Activated naive CD8-positive, alpha-beta T cell treated with anti-CD3 and anti-CD28 coated beads, Interleukin-2, amount 10 ng/mL, durations not matched to agents 7 days and 5 days (primary cell): ENCODE measurements at regions not wholly inside any gene's neighbourhood (a gene's known extent, or its start where the extent isn't known, plus 50 kb on each side); places are given as distances from the start of the nearest gene placed in this dataset.
"Not testable (repeated sequence)": the region's sequence is repeated elsewhere in the genome, so short reads cannot be mapped to it uniquely, and the experiment has no call there.

Source experiments
- ATAC-seq: fragments of 150-1000 bp; cut with Tn5 transposase; one replicate; pipeline ENCODE4 v1.10.0; 2021; ENCODE audit warnings: low read depth, moderate library complexity
- POLR2A ChIA-PET: fragments of 350-600 bp; sonication (Branson Sonifier 250); formaldehyde crosslinking; loops from one replicate; lab custom pipeline; 2021; ENCODE audit warnings: antibody characterized with exemption; lab: Charles Lee
- DNase-seq: peaks from one replicate; pipeline ENCODE4 v3.0.0; 2021
- H3K27ac Mint-ChIP-seq: one replicate; pipeline ENCODE4 v1.8.0; 2022; ENCODE audit warnings: mild to moderate bottlenecking, mixed read lengths
- H3K27me3 Mint-ChIP-seq: one replicate; pipeline ENCODE4 v1.8.0; 2022; ENCODE audit warnings: mild to moderate bottlenecking, moderate library complexity, mixed read lengths
- H3K36me3 Mint-ChIP-seq: one replicate; pipeline ENCODE4 v1.8.0; 2021; ENCODE audit warnings: mild to moderate bottlenecking, mixed read lengths
- H3K4me1 Mint-ChIP-seq: one replicate; pipeline ENCODE4 v1.8.0; 2021; ENCODE audit warnings: mixed read lengths
- H3K4me3 Mint-ChIP-seq: one replicate; pipeline ENCODE4 v1.8.0; 2022; ENCODE audit warnings: mild to moderate bottlenecking, moderate library complexity, mixed read lengths
- H3K9me3 Mint-ChIP-seq: one replicate; pipeline ENCODE4 v1.8.0; 2021; ENCODE audit warnings: mixed read lengths

- Mint-ChIP-seq H3K4me3 (no peak overlapping the region), H3K36me3 (no peaks in the 10 kb centered on the region), H3K9me3 (peaks cover 6% of the 10 kb centered on the region), H3K27me3 (no peaks in the 10 kb centered on the region), H3K4me1 (no peaks in the 10 kb centered on the region), H3K27ac (no peak overlapping the region)
- POLR2A ChIA-PET, result no interaction called here
- DNase-seq (no peak), ATAC-seq (no peak)
Measured at GRCh38 chr4:12445711-12446235, 1017.1 kb upstream of the HS3ST1 start.

GRCh38 chr4:12439633-12440305, 1011.1 kb upstream of the HS3ST1 start:
- Mint-ChIP-seq H3K27me3 (no peaks in the 10 kb centered on the region), H3K9me3 (peaks cover 4% of the 10 kb centered on the region), H3K4me1 (no peaks in the 10 kb centered on the region), H3K4me3 (no peak overlapping the region), H3K36me3 (no peaks in the 10 kb centered on the region), H3K27ac (no peak overlapping the region)
- no peak for DNase-seq
- POLR2A ChIA-PET, result no interaction called here
- no peak for ATAC-seq

- H3K4me3 Mint-ChIP-seq, ATAC-seq, POLR2A ChIA-PET, H3K36me3 Mint-ChIP-seq, H3K4me1 Mint-ChIP-seq, H3K27ac Mint-ChIP-seq, H3K27me3 Mint-ChIP-seq, H3K9me3 Mint-ChIP-seq, DNase-seq: not testable (repeated sequence)
Measured at GRCh38 chr4:12431259-12431658, 1002.6 kb upstream of the HS3ST1 start.

GRCh38 chr4:12421364-12421763, 992.7 kb upstream of the HS3ST1 start:
- ATAC-seq (no peak), DNase-seq (no peak)
- POLR2A ChIA-PET, result no interaction called here
- H3K4me1 Mint-ChIP-seq, result no peaks in the 10 kb centered on the region
- H3K36me3 Mint-ChIP-seq, result no peaks in the 10 kb centered on the region
- no peak overlapping the region for H3K27ac Mint-ChIP-seq
- peaks cover 6% of the 10 kb centered on the region for H3K9me3 Mint-ChIP-seq
- H3K27me3 Mint-ChIP-seq, result no peaks in the 10 kb centered on the region
- H3K4me3 Mint-ChIP-seq, result no peak overlapping the region

GRCh38 chr4:12416755-12417154, 988.1 kb upstream of the HS3ST1 start:
- Mint-ChIP-seq H3K27me3 (no peaks in the 10 kb centered on the region), H3K4me3 (no peak overlapping the region), H3K36me3 (no peaks in the 10 kb centered on the region), H3K27ac (no peak overlapping the region), H3K9me3 (peaks cover 3% of the 10 kb centered on the region), H3K4me1 (no peaks in the 10 kb centered on the region)
- POLR2A ChIA-PET, result no interaction called here
- ATAC-seq (no peak), DNase-seq (no peak)

GRCh38 chr4:12414181-12414812, 985.6 kb upstream of the HS3ST1 start:
- H3K4me3 Mint-ChIP-seq, result no peak overlapping the region
- DNase-seq (no peak), ATAC-seq (no peak)
- no peaks in the 10 kb centered on the region for H3K36me3 Mint-ChIP-seq
- no peaks in the 10 kb centered on the region for H3K9me3 Mint-ChIP-seq
- H3K4me1 Mint-ChIP-seq, result no peaks in the 10 kb centered on the region
- no peak overlapping the region for H3K27ac Mint-ChIP-seq
- POLR2A ChIA-PET, result no interaction called here
- H3K27me3 Mint-ChIP-seq, result no peaks in the 10 kb centered on the region

- DNase-seq (no peak), ATAC-seq (no peak)
- Mint-ChIP-seq H3K27ac (no peak overlapping the region), H3K9me3 (peaks cover 5% of the 10 kb centered on the region), H3K27me3 (no peaks in the 10 kb centered on the region), H3K4me1 (no peaks in the 10 kb centered on the region), H3K4me3 (no peak overlapping the region), H3K36me3 (no peaks in the 10 kb centered on the region)
- POLR2A ChIA-PET, result no interaction called here
Measured at GRCh38 chr4:12411072-12411471, 982.4 kb upstream of the HS3ST1 start.

- Mint-ChIP-seq H3K4me1 (no peaks in the 10 kb centered on the region), H3K4me3 (no peak overlapping the region), H3K27me3 (no peaks in the 10 kb centered on the region), H3K27ac (no peak overlapping the region), H3K36me3 (no peaks in the 10 kb centered on the region), H3K9me3 (peaks cover 5% of the 10 kb centered on the region)
- POLR2A ChIA-PET, result no interaction called here
- ATAC-seq (no peak), DNase-seq (no peak)
Measured at GRCh38 chr4:12409507-12410190, 981.0 kb upstream of the HS3ST1 start.

- H3K4me3 Mint-ChIP-seq, result no peak overlapping the region
- ATAC-seq (no peak), DNase-seq (no peak)
- POLR2A ChIA-PET, result no interaction called here
- no peaks in the 10 kb centered on the region for H3K4me1 Mint-ChIP-seq
- peaks cover 7% of the 10 kb centered on the region for H3K9me3 Mint-ChIP-seq
- H3K27ac Mint-ChIP-seq, result no peak overlapping the region
- H3K36me3 Mint-ChIP-seq, result no peaks in the 10 kb centered on the region
- H3K27me3 Mint-ChIP-seq, result no peaks in the 10 kb centered on the region
Measured at GRCh38 chr4:12408364-12408763, 979.7 kb upstream of the HS3ST1 start.

- Mint-ChIP-seq H3K27me3 (no peaks in the 10 kb centered on the region), H3K27ac (peak overlapping the region; percentile 59), H3K36me3 (no peaks in the 10 kb centered on the region), H3K4me3 (no peak overlapping the region), H3K4me1 (no peaks in the 10 kb centered on the region), H3K9me3 (peaks cover 8% of the 10 kb centered on the region)
- POLR2A ChIA-PET, result no interaction called here
- no peak for DNase-seq
- no peak for ATAC-seq
Measured at GRCh38 chr4:12403175-12403574, 974.5 kb upstream of the HS3ST1 start.

GRCh38 chr4:12399781-12400180, 971.1 kb upstream of the HS3ST1 start:
- DNase-seq (no peak), ATAC-seq (no peak)
- Mint-ChIP-seq H3K27me3 (no peaks in the 10 kb centered on the region), H3K9me3 (peaks cover 6% of the 10 kb centered on the region), H3K27ac (no peak overlapping the region), H3K4me1 (no peaks in the 10 kb centered on the region), H3K4me3 (no peak overlapping the region), H3K36me3 (no peaks in the 10 kb centered on the region)
- POLR2A ChIA-PET, result no interaction called here

GRCh38 chr4:12393631-12394262, 965.1 kb upstream of the HS3ST1 start:
- Mint-ChIP-seq H3K27ac (no peak overlapping the region), H3K9me3 (peaks cover 4% of the 10 kb centered on the region), H3K27me3 (no peaks in the 10 kb centered on the region), H3K4me3 (no peak overlapping the region), H3K4me1 (no peaks in the 10 kb centered on the region), H3K36me3 (no peaks in the 10 kb centered on the region)
- POLR2A ChIA-PET, result no interaction called here
- ATAC-seq, result no peak
- no peak for DNase-seq

- ATAC-seq (no peak), DNase-seq (no peak)
- Mint-ChIP-seq H3K36me3 (no peaks in the 10 kb centered on the region), H3K4me3 (no peak overlapping the region), H3K4me1 (no peaks in the 10 kb centered on the region), H3K27me3 (no peaks in the 10 kb centered on the region), H3K27ac (no peak overlapping the region), H3K9me3 (no peaks in the 10 kb centered on the region)
- POLR2A ChIA-PET, result no interaction called here
Measured at GRCh38 chr4:12389604-12390003, 960.9 kb upstream of the HS3ST1 start.
